GM23338 (cell line): ENCODE measurements at regions not wholly inside any gene's neighbourhood (a gene's known extent, or its start where the extent isn't known, plus 50 kb on each side); places are given as distances from the start of the nearest gene placed in this dataset.

Source experiments
- ATAC-seq: fragments of 200-7000 bp; cut with Tn5 transposase; 3 replicates; pipeline ENCODE4 v1.9.1; 2020
- DNase-seq: peaks from one replicate; pipeline ENCODE4 v3.0.0-alpha.2; 2015; ENCODE audit warnings: low spot score
- H2AFZ ChIP-seq: fragments of 200-600 bp; sonication (generic); 2 replicates; pipeline ENCODE4 v1.8.0; 2016; ENCODE audit warnings: antibody characterized with exemption, mild to moderate bottlenecking, moderate library complexity
- H3F3A ChIP-seq: fragments of 200-600 bp; sonication (generic); replicated peaks from 2 replicates; pipeline ENCODE4 v1.8.0; 2017; ENCODE audit warnings: antibody characterized with exemption, mixed run types, low read depth
- H3K27ac ChIP-seq: fragments of 200-600 bp; sonication (generic); 2 replicates; pipeline ENCODE4 v1.6.1; 2016; ENCODE audit warnings: low read depth
- H3K27me3 ChIP-seq: fragments of 200-600 bp; sonication (generic); 2 replicates; pipeline ENCODE4 v1.8.0; 2016; ENCODE audit warnings: mild to moderate bottlenecking, mixed run types, moderate library complexity; ENCODE audit not compliant: insufficient read depth
- H3K36me3 ChIP-seq: fragments of 200-600 bp; sonication (generic); 2 replicates; pipeline ENCODE4 v1.8.0; 2016; ENCODE audit warnings: mild to moderate bottlenecking; ENCODE audit not compliant: insufficient read depth
- H3K4me1 ChIP-seq: fragments of 200-600 bp; sonication (generic); 2 replicates; pipeline ENCODE4 v1.8.0; 2016; ENCODE audit warnings: mild to moderate bottlenecking, moderate library complexity; ENCODE audit not compliant: insufficient read depth
- H3K4me2 ChIP-seq: fragments of 200-600 bp; sonication (generic); 2 replicates; pipeline ENCODE4 v1.7.1; 2017; ENCODE audit warnings: mixed run types
- H3K4me3 ChIP-seq: fragments of 200-600 bp; sonication (generic); 2 replicates; pipeline ENCODE4 v1.6.1; 2016; ENCODE audit warnings: mixed run types
- H3K79me2 ChIP-seq: fragments of 200-600 bp; sonication (generic); replicated peaks from 2 replicates; pipeline ENCODE4 v1.8.0; 2017; ENCODE audit warnings: mild to moderate bottlenecking; ENCODE audit not compliant: insufficient read depth
- H3K9me2 ChIP-seq: fragments of 200-600 bp; sonication (generic); 2 replicates; pipeline ENCODE4 v1.8.0; 2017; ENCODE audit not compliant: insufficient read depth
- H4K20me1 ChIP-seq: fragments of 200-600 bp; sonication (generic); replicated peaks from 2 replicates; pipeline ENCODE4 v1.8.0; 2017; ENCODE audit warnings: mild to moderate bottlenecking; ENCODE audit not compliant: insufficient read depth
- H3K27ac Mint-ChIP-seq: 2 replicates; pipeline ENCODE4 v1.8.0; 2020; ENCODE audit warnings: inconsistent platforms, mild to moderate bottlenecking, moderate library complexity, mixed read lengths
- H3K27me3 Mint-ChIP-seq: 3 replicates; pipeline ENCODE4 v1.8.0; 2022; ENCODE audit warnings: low read depth, mild to moderate bottlenecking, moderate library complexity, mixed read lengths, inconsistent platforms; ENCODE audit not compliant: insufficient read depth, poor library complexity
- H3K36me3 Mint-ChIP-seq: 3 replicates; pipeline ENCODE4 v1.8.0; 2021; ENCODE audit warnings: low read depth, mild to moderate bottlenecking, inconsistent platforms, moderate library complexity, mixed read lengths
- H3K4me1 Mint-ChIP-seq: 3 replicates; pipeline ENCODE4 v1.8.0; 2020; ENCODE audit warnings: mild to moderate bottlenecking, inconsistent platforms, mixed read lengths
- H3K4me3 Mint-ChIP-seq: 3 replicates; pipeline ENCODE4 v1.8.0; 2021; ENCODE audit warnings: moderate library complexity, mild to moderate bottlenecking, inconsistent platforms, mixed read lengths
- H3K9me3 Mint-ChIP-seq: 3 replicates; pipeline ENCODE4 v1.8.0; 2020; ENCODE audit warnings: moderate library complexity, mild to moderate bottlenecking, inconsistent platforms, mixed read lengths
- CREB1 ChIP-seq: fragments of 250-450 bp; sonication (Bioruptor Pico); IDR thresholded peaks from 2 replicates; pipeline ENCODE4 v1.5.0; 2020; ENCODE audit warnings: low read depth, mild to moderate bottlenecking, moderate library complexity
- CTCF ChIP-seq, 2 experiments: fragments of 200-600 bp in 1 of 2; sonication (generic) in 1 of 2; conservative IDR thresholded peaks; 2 replicates each; pipeline versions ENCODE4 v1.5.1 to v1.6.1; 2016 to 2017; ENCODE audit warnings: antibody characterized with exemption in 2 of 2, low read depth in 2 of 2, mild to moderate bottlenecking in 2 of 2, moderate library complexity in 1 of 2
- ETS1 ChIP-seq: IDR thresholded peaks from 2 replicates; pipeline ENCODE4 v1.6.1; 2016; ENCODE audit warnings: antibody characterized with exemption
- EZH2 ChIP-seq: fragments of 200-600 bp; sonication (generic); IDR thresholded peaks from one replicate; pipeline ENCODE4 v1.8.0; 2017; ENCODE audit warnings: antibody characterized with exemption, mild to moderate bottlenecking, low read depth; ENCODE audit not compliant: unreplicated experiment
- EZH2phosphoT487 ChIP-seq: fragments of 200-600 bp; sonication (generic); IDR thresholded peaks from one replicate; pipeline ENCODE4 v1.8.1; 2018; ENCODE audit warnings: antibody characterized with exemption; ENCODE audit not compliant: unreplicated experiment
- JUNB ChIP-seq: IDR thresholded peaks from one replicate; pipeline ENCODE4 v1.6.1; 2016; ENCODE audit warnings: antibody characterized with exemption; ENCODE audit not compliant: unreplicated experiment
- NANOG ChIP-seq: IDR thresholded peaks from 2 replicates; pipeline ENCODE4 v1.6.1; 2016; ENCODE audit warnings: antibody characterized with exemption, borderline replicate concordance
- POLR2AphosphoS5 ChIP-seq: IDR thresholded peaks from 2 replicates; pipeline ENCODE4 v1.6.1; 2016; ENCODE audit warnings: antibody characterized with exemption, low read depth
- REST ChIP-seq: IDR thresholded peaks from one replicate; pipeline ENCODE4 v1.6.1; 2018; ENCODE audit warnings: antibody characterized with exemption; ENCODE audit not compliant: unreplicated experiment
- STAT1 ChIP-seq: IDR thresholded peaks from one replicate; pipeline ENCODE4 v1.6.1; 2016; ENCODE audit warnings: antibody characterized with exemption; ENCODE audit not compliant: unreplicated experiment
- ZNF114 ChIP-seq: fragments of 250-450 bp; sonication (Bioruptor Pico); IDR thresholded peaks from 2 replicates; pipeline ENCODE4 v1.5.0; 2020; ENCODE audit warnings: mild to moderate bottlenecking, moderate library complexity
- ZNF331 ChIP-seq: fragments of 250-450 bp; sonication (Bioruptor Pico); IDR thresholded peaks from 2 replicates; pipeline ENCODE4 v1.5.0; 2020; ENCODE audit warnings: low read depth, mild to moderate bottlenecking, moderate library complexity
- ZNF462 ChIP-seq: fragments of 250-450 bp; sonication (Bioruptor Pico); IDR thresholded peaks from 2 replicates; pipeline ENCODE4 v1.5.0; 2020; ENCODE audit warnings: mild to moderate bottlenecking, moderate library complexity

GRCh38 chr1:87615901-87616300, 287.2 kb downstream of the LMO4 start:
- H3K4me3 Mint-ChIP-seq, result no peak overlapping the region
- H3K4me3 ChIP-seq, result no peak overlapping the region
- H3K27ac Mint-ChIP-seq, result no peak overlapping the region
- no peaks in the 10 kb centered on the region; the same call in 1 of the 2 replicates for H3K36me3 ChIP-seq
- no peak overlapping the region for H3K4me2 ChIP-seq
- H3K4me1 Mint-ChIP-seq, result no peaks in the 10 kb centered on the region
- ATAC-seq (no peak), DNase-seq (no peak)
- no peak for TF ChIP-seq POLR2AphosphoS5
- TF ChIP-seq CTCF (conservative IDR thresholded peaks at IDR 0.05; ENCODE audit: low read depth in 2 of 2), result no peak
- no peak for TF ChIP-seq JUNB
- TF ChIP-seq EZH2, result no peak
- TF ChIP-seq CREB1 (CRISPR knock-in tag), result no peak
- TF ChIP-seq STAT1, result no peak
- TF ChIP-seq ETS1, result no peak
- no peak for TF ChIP-seq ZNF114
- no peak for TF ChIP-seq REST
- no peak for TF ChIP-seq ZNF462 (CRISPR knock-in tag)
- no peak for TF ChIP-seq EZH2phosphoT487
- TF ChIP-seq NANOG, result no peak
- no peak for TF ChIP-seq ZNF331
- H3K36me3 Mint-ChIP-seq, result no peaks in the 10 kb centered on the region
- no peak overlapping the region for H3K27ac ChIP-seq
- no peaks in the 10 kb centered on the region for H3K27me3 ChIP-seq
- peaks cover 5% of the 10 kb centered on the region; the same call in 2 of the 3 replicates for H3K9me3 Mint-ChIP-seq
- 0 out of 2 replicates have a peak overlapping the region, but pooled peaks have one; percentile 52 for H2AFZ ChIP-seq
- H4K20me1 ChIP-seq, result no peaks in the 10 kb centered on the region
- H3F3A ChIP-seq, result no peaks in the 10 kb centered on the region
- H3K4me1 ChIP-seq, result no peaks in the 10 kb centered on the region
- H3K9me2 ChIP-seq, result no peaks in the 10 kb centered on the region
- no peaks in the 10 kb centered on the region for H3K79me2 ChIP-seq
- H3K27me3 Mint-ChIP-seq, result no peaks in the 10 kb centered on the region
